ENCODE measurements at regions not wholly inside any gene's neighbourhood (a gene's known extent, or its start where the extent isn't known, plus 50 kb on each side); places are given as distances from the start of the nearest gene placed in this dataset.

GRCh38 chr7:113810080-113810744, 108.6 kb downstream of the PPP1R3A start:
- Histone ChIP-seq H3K4me1 (ENCODE audit: insufficient read depth, low read length, poor library complexity, severe bottlenecking) (no peaks in the 10 kb centered on the region), H3K9me2 (ENCODE audit: insufficient read depth, low read length) (no peaks in the 10 kb centered on the region), H3K9me3 (ENCODE audit: low read length) (no peaks in the 10 kb centered on the region), H3K36me3 (ENCODE audit: insufficient read depth, low read length) (no peaks in the 10 kb centered on the region), H3K4me3 (ENCODE audit: low read depth, low read length, poor library complexity, severe bottlenecking) (no peak overlapping the region), H3K27ac (ENCODE audit: low read depth, low read length, poor library complexity, severe bottlenecking) (no peak overlapping the region), H2AFZ (ENCODE audit: low read length) (no peak overlapping the region), H3K4me2 (ENCODE audit: low read length) (no peak overlapping the region), H3K79me2 (ENCODE audit: insufficient read depth, low read depth, low read length) (no peaks in the 10 kb centered on the region), H4K20me1 (ENCODE audit: insufficient read depth, low read length) (no peaks in the 10 kb centered on the region)
- BruUV-seq (replicated peaks), result no TSS peak
- CTCF ChIA-PET (ENCODE audit: unreplicated experiment), result no interaction called here
- no peak for DNase-seq (ENCODE audit: low spot score)
- intact Hi-C loops (cut with micrococcal nuclease; ENCODE audit: unreplicated experiment), result no loop called here
- POLR2A ChIA-PET, result no interaction called here
- TF ChIP-seq CTCF (conservative IDR thresholded peaks at IDR 0.05; ENCODE audit: low read length) (no peak), EZH2phosphoT487 (IDR thresholded peaks at IDR 0.05; ENCODE audit: borderline replicate concordance, low read depth, low read length) (no peak)

GRCh38 chr7:113809581-113809980, 109.2 kb downstream of the PPP1R3A start:
- no TSS peak for BruUV-seq (replicated peaks)
- Histone ChIP-seq H3K9me2 (ENCODE audit: insufficient read depth, low read length) (no peaks in the 10 kb centered on the region), H3K4me3 (ENCODE audit: low read depth, low read length, poor library complexity, severe bottlenecking) (no peak overlapping the region), H3K27ac (ENCODE audit: low read depth, low read length, poor library complexity, severe bottlenecking) (no peak overlapping the region), H3K4me1 (ENCODE audit: insufficient read depth, low read length, poor library complexity, severe bottlenecking) (no peaks in the 10 kb centered on the region), H3K36me3 (ENCODE audit: insufficient read depth, low read length) (no peaks in the 10 kb centered on the region), H4K20me1 (ENCODE audit: insufficient read depth, low read length) (no peaks in the 10 kb centered on the region), H2AFZ (ENCODE audit: low read length) (no peak overlapping the region), H3K4me2 (ENCODE audit: low read length) (no peak overlapping the region), H3K79me2 (ENCODE audit: insufficient read depth, low read depth, low read length) (no peaks in the 10 kb centered on the region), H3K9me3 (ENCODE audit: low read length) (no peaks in the 10 kb centered on the region)
- intact Hi-C loops (cut with micrococcal nuclease; ENCODE audit: unreplicated experiment), result no loop called here
- POLR2A ChIA-PET, result no interaction called here
- CTCF ChIA-PET (ENCODE audit: unreplicated experiment), result no interaction called here
- no peak for DNase-seq (ENCODE audit: low spot score)
- TF ChIP-seq EZH2phosphoT487 (IDR thresholded peaks at IDR 0.05; ENCODE audit: borderline replicate concordance, low read depth, low read length) (no peak), CTCF (conservative IDR thresholded peaks at IDR 0.05; ENCODE audit: low read length) (no peak)

GRCh38 chr7:113806633-113807327, 112.0 kb downstream of the PPP1R3A start:
- DNase-seq (ENCODE audit: low spot score), result no peak
- H3K4me2 ChIP-seq (ENCODE audit: low read length), result no peak overlapping the region
- intact Hi-C loops (cut with micrococcal nuclease; ENCODE audit: unreplicated experiment), result no loop called here
- no peak overlapping the region for H2AFZ ChIP-seq (ENCODE audit: low read length)
- no peaks in the 10 kb centered on the region for H3K9me2 ChIP-seq (ENCODE audit: insufficient read depth, low read length)
- ChIA-PET CTCF (ENCODE audit: unreplicated experiment) (no interaction called here), POLR2A (no interaction called here)
- H3K4me1 ChIP-seq (ENCODE audit: insufficient read depth, low read length, poor library complexity, severe bottlenecking), result no peaks in the 10 kb centered on the region
- no peak overlapping the region for H3K4me3 ChIP-seq (ENCODE audit: low read depth, low read length, poor library complexity, severe bottlenecking)
- no peaks in the 10 kb centered on the region for H3K79me2 ChIP-seq (ENCODE audit: insufficient read depth, low read depth, low read length)
- TF ChIP-seq CTCF (conservative IDR thresholded peaks at IDR 0.05; ENCODE audit: low read length) (no peak), EZH2phosphoT487 (IDR thresholded peaks at IDR 0.05; ENCODE audit: borderline replicate concordance, low read depth, low read length) (no peak)
- no TSS peak for BruUV-seq (replicated peaks)
- no peaks in the 10 kb centered on the region for H3K36me3 ChIP-seq (ENCODE audit: insufficient read depth, low read length)
- no peaks in the 10 kb centered on the region for H4K20me1 ChIP-seq (ENCODE audit: insufficient read depth, low read length)
- H3K27ac ChIP-seq (ENCODE audit: low read depth, low read length, poor library complexity, severe bottlenecking), result no peak overlapping the region
- no peaks in the 10 kb centered on the region for H3K9me3 ChIP-seq (ENCODE audit: low read length)

Measured in OCI-LY7 (cell line).